ENCODE measurements at regions not wholly inside any gene's neighbourhood (a gene's known extent, or its start where the extent isn't known, plus 50 kb on each side); places are given as distances from the start of the nearest gene placed in this dataset.

- H3K27ac ChIP-seq (ENCODE audit: low read depth in 1 of 2, low read length in 2 of 2): no peak overlapping the region
- no peaks in the 10 kb centered on the region for H3K36me3 ChIP-seq (replicated peaks in 1 of 2; ENCODE audit: control insufficient read depth in 1 of 2, insufficient read depth in 2 of 2, low read length in 2 of 2)
- no peaks in the 10 kb centered on the region for H3K79me2 ChIP-seq (ENCODE audit: insufficient read depth, low read length)
- no peaks in the 10 kb centered on the region for H3K27me3 Mint-ChIP-seq (ENCODE audit: low read depth in 3 of 3)
- no peaks in the 10 kb centered on the region for H3K27me3 ChIP-seq (ENCODE audit: control insufficient read depth in 2 of 2, insufficient read depth in 2 of 2, low read length in 2 of 2)
- H3K4me1 Mint-ChIP-seq: no peaks in the 10 kb centered on the region
- H2AFZ ChIP-seq (ENCODE audit: insufficient read depth, low read depth, low read length, poor library complexity, severe bottlenecking): no peak overlapping the region
- H3K4me2 ChIP-seq (replicated peaks; ENCODE audit: extremely low read depth, low read length, poor library complexity, severe bottlenecking): no peak overlapping the region
- no peaks in the 10 kb centered on the region for H3K4me1 ChIP-seq (ENCODE audit: control insufficient read depth in 1 of 2, insufficient read depth in 2 of 2, low read length in 2 of 2)
- H3K9ac ChIP-seq (ENCODE audit: insufficient read depth, low read length, poor library complexity, severe bottlenecking): no peak overlapping the region
- H3K9me3 Mint-ChIP-seq: peaks cover 0 to 5% (median 3%) of the 10 kb centered on the region in 7 donors
- H3K36me3 Mint-ChIP-seq: no peaks in the 10 kb centered on the region
- no peak for DNase-seq
- H3K4me3 ChIP-seq (replicated peaks in 1 of 3; ENCODE audit: low read depth in 2 of 3, low read length in 3 of 3): no peak overlapping the region
- H4K20me1 ChIP-seq (ENCODE audit: insufficient read depth, low read length): no peaks in the 10 kb centered on the region
- WGBS (ENCODE audit: insufficient coverage): 90% methylated on average over 1 of the region's 1 CpG
- H3K27ac Mint-ChIP-seq: no peak overlapping the region
- H3K9me3 ChIP-seq (replicated peaks in 1 of 2; ENCODE audit: control insufficient read depth in 1 of 2, insufficient read depth in 1 of 2, low read length in 2 of 2): no peaks in the 10 kb centered on the region
- TF ChIP-seq CTCF (IDR thresholded peaks at IDR 0.05): no peak
- H3K4me3 Mint-ChIP-seq: no peak overlapping the region
- intact Hi-C loops (cut with micrococcal nuclease): no loop called here
These were observed 136.3 kb downstream of the HTR1A start for GRCh38 chr5:63825984-63826383.

- no peak overlapping the region for H3K4me2 ChIP-seq (replicated peaks; ENCODE audit: extremely low read depth, low read length, poor library complexity, severe bottlenecking)
- no peaks in the 10 kb centered on the region for H3K9me3 ChIP-seq (replicated peaks in 1 of 2; ENCODE audit: control insufficient read depth in 1 of 2, insufficient read depth in 1 of 2, low read length in 2 of 2)
- H3K4me1 Mint-ChIP-seq: no peaks in the 10 kb centered on the region
- no peak for DNase-seq
- H3K27ac Mint-ChIP-seq: no peak overlapping the region
- no peaks in the 10 kb centered on the region for H3K36me3 ChIP-seq (replicated peaks in 1 of 2; ENCODE audit: control insufficient read depth in 1 of 2, insufficient read depth in 2 of 2, low read length in 2 of 2)
- peaks cover 0 to 4% (median 1%) of the 10 kb centered on the region in 7 donors for H3K9me3 Mint-ChIP-seq
- H2AFZ ChIP-seq (ENCODE audit: insufficient read depth, low read depth, low read length, poor library complexity, severe bottlenecking): no peak overlapping the region
- H3K27ac ChIP-seq (ENCODE audit: low read depth in 1 of 2, low read length in 2 of 2): no peak overlapping the region
- no peaks in the 10 kb centered on the region for H3K36me3 Mint-ChIP-seq
- no peaks in the 10 kb centered on the region for H3K4me1 ChIP-seq (ENCODE audit: control insufficient read depth in 1 of 2, insufficient read depth in 2 of 2, low read length in 2 of 2)
- no peak overlapping the region for H3K4me3 ChIP-seq (replicated peaks in 1 of 3; ENCODE audit: low read depth in 2 of 3, low read length in 3 of 3)
- no peak for TF ChIP-seq CTCF (IDR thresholded peaks at IDR 0.05)
- no peaks in the 10 kb centered on the region for H3K27me3 Mint-ChIP-seq (ENCODE audit: low read depth in 3 of 3)
- H4K20me1 ChIP-seq (ENCODE audit: insufficient read depth, low read length): no peaks in the 10 kb centered on the region
- H3K79me2 ChIP-seq (ENCODE audit: insufficient read depth, low read length): no peaks in the 10 kb centered on the region
- H3K9ac ChIP-seq (ENCODE audit: insufficient read depth, low read length, poor library complexity, severe bottlenecking): no peak overlapping the region
- no peaks in the 10 kb centered on the region for H3K27me3 ChIP-seq (ENCODE audit: control insufficient read depth in 2 of 2, insufficient read depth in 2 of 2, low read length in 2 of 2)
- intact Hi-C loops (cut with micrococcal nuclease): no loop called here
- no peak overlapping the region for H3K4me3 Mint-ChIP-seq
- WGBS (ENCODE audit: insufficient coverage): 80% methylated on average over 1 of the region's 2 CpGs
These were observed 138.7 kb downstream of the HTR1A start for GRCh38 chr5:63823583-63823982.

All from CD14-positive monocyte (primary cell).